Ishikawa (cell line): ENCODE measurements at regions not wholly inside any gene's neighbourhood (a gene's known extent, or its start where the extent isn't known, plus 50 kb on each side); places are given as distances from the start of the nearest gene placed in this dataset.

Source experiments
- CEBPB ChIP-seq: IDR thresholded peaks from 2 replicates; pipeline ENCODE4 v1.6.1; 2012
- CREB1 ChIP-seq: IDR thresholded peaks from 2 replicates; pipeline ENCODE4 v1.6.1; 2012; ENCODE audit warnings: low read depth
- EGR1 ChIP-seq: IDR thresholded peaks from 2 replicates; pipeline ENCODE4 v1.6.1; 2012
- EP300 ChIP-seq: IDR thresholded peaks from 2 replicates; pipeline ENCODE4 v1.6.1; 2012; ENCODE audit warnings: borderline replicate concordance
- FOXM1 ChIP-seq: IDR thresholded peaks from 2 replicates; pipeline ENCODE4 v1.6.1; 2012; ENCODE audit warnings: low read depth, borderline replicate concordance
- MAX ChIP-seq: IDR thresholded peaks from 2 replicates; pipeline ENCODE4 v1.6.1; 2012
- NFIC ChIP-seq: IDR thresholded peaks from 2 replicates; pipeline ENCODE4 v1.6.1; 2012
- RAD21 ChIP-seq: IDR thresholded peaks from 2 replicates; pipeline ENCODE4 v1.6.1; 2012; ENCODE audit warnings: low read depth
- TAF1 ChIP-seq: IDR thresholded peaks from 2 replicates; pipeline ENCODE4 v1.6.1; 2012; ENCODE audit warnings: low read depth, mild to moderate bottlenecking
- TCF12 ChIP-seq: IDR thresholded peaks from 2 replicates; pipeline ENCODE4 v1.6.1; 2012; ENCODE audit warnings: low read depth
- TEAD4 ChIP-seq: IDR thresholded peaks from 2 replicates; pipeline ENCODE4 v1.6.1; 2012
- YY1 ChIP-seq: IDR thresholded peaks from 2 replicates; pipeline ENCODE4 v1.6.1; 2012; ENCODE audit warnings: low read depth
- ZBTB7A ChIP-seq: IDR thresholded peaks from 2 replicates; pipeline ENCODE4 v1.6.1; 2012; ENCODE audit warnings: low read depth
- TF ChIP-seq, protein P1 (sequence below): IDR thresholded peaks from 2 replicates; pipeline ENCODE4 v1.6.1; 2012
- TF ChIP-seq, protein P2 (sequence below): IDR thresholded peaks from 2 replicates; pipeline ENCODE4 v1.6.1; 2012; ENCODE audit warnings: low read depth, mild to moderate bottlenecking

DNA sequence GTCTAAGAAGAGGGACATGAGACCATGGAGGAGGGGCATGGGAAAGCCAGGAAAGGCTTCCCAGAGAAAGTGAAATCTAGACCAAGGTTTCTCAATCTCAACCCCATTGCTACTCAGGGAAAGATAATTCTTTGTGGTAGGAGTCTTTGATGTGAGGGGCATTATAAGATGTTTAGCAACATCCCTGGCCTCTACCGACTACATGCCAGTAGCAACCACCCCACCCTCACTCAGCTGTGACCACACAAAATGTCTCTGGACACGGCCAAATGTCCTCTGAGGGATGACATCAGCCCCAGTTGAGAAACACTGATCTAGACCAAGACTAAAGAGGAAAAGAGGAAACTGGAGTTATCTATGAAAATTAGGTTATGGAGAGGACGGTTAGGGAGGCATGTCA, 298.5 kb upstream of the KIF2A start:
- TF ChIP-seq CREB1 = no peak
- no peak for TF ChIP-seq EP300
- no peak for TF ChIP-seq TAF1
- TF ChIP-seq RAD21 = no peak
- TF ChIP-seq, protein P1, sequence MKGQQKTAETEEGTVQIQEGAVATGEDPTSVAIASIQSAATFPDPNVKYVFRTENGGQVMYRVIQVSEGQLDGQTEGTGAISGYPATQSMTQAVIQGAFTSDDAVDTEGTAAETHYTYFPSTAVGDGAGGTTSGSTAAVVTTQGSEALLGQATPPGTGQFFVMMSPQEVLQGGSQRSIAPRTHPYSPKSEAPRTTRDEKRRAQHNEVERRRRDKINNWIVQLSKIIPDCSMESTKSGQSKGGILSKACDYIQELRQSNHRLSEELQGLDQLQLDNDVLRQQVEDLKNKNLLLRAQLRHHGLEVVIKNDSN = no peak
- no peak for TF ChIP-seq TEAD4
- no peak for TF ChIP-seq EGR1
- TF ChIP-seq NFIC = no peak
- TF ChIP-seq FOXM1 = no peak
- no peak for TF ChIP-seq TCF12
- no peak for TF ChIP-seq YY1
- TF ChIP-seq MAX = no peak
- TF ChIP-seq, protein P2, sequence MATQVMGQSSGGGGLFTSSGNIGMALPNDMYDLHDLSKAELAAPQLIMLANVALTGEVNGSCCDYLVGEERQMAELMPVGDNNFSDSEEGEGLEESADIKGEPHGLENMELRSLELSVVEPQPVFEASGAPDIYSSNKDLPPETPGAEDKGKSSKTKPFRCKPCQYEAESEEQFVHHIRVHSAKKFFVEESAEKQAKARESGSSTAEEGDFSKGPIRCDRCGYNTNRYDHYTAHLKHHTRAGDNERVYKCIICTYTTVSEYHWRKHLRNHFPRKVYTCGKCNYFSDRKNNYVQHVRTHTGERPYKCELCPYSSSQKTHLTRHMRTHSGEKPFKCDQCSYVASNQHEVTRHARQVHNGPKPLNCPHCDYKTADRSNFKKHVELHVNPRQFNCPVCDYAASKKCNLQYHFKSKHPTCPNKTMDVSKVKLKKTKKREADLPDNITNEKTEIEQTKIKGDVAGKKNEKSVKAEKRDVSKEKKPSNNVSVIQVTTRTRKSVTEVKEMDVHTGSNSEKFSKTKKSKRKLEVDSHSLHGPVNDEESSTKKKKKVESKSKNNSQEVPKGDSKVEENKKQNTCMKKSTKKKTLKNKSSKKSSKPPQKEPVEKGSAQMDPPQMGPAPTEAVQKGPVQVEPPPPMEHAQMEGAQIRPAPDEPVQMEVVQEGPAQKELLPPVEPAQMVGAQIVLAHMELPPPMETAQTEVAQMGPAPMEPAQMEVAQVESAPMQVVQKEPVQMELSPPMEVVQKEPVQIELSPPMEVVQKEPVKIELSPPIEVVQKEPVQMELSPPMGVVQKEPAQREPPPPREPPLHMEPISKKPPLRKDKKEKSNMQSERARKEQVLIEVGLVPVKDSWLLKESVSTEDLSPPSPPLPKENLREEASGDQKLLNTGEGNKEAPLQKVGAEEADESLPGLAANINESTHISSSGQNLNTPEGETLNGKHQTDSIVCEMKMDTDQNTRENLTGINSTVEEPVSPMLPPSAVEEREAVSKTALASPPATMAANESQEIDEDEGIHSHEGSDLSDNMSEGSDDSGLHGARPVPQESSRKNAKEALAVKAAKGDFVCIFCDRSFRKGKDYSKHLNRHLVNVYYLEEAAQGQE = no peak

DNA sequence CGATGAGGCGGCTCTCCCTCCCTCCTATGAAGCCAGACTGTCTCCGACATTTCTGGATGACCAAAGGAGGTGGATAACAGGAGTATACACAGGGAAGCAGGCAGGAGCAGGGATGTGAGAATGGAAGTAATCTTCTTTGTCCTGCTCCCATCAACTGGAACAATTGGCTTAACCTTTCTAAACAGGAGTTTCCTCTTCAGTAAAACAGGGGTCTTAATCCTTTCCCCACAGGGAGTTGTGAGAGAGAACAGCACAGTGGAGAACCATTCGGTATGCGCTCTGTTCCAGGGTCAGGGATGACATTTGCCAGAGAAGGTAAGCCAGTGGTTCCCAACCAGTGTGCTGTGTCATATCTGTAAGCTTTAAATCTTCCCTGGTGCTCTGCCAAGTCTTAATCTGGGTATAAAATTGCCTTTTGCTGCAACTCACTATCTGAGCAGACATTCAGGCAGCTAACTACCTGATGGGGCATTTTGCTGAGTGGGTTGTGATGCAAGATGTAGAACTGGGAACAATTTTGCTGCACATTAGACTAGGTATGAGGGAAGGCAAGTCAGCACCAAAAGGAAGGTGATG, 294.8 kb upstream of the KIF2A start:
- TF ChIP-seq TEAD4 (no peak), CEBPB (no peak), TAF1 (no peak), RAD21 (no peak), CREB1 (no peak), EGR1 (no peak), TCF12 (no peak), FOXM1 (no peak), EP300 (no peak), MAX (no peak)
- TF ChIP-seq, protein P1 = no peak
- TF ChIP-seq, protein P2 = no peak

GRCh38 chr5:62017092-62017491, 288.9 kb upstream of the KIF2A start:
- TF ChIP-seq EGR1 = no peak
- TF ChIP-seq, protein P1 = no peak
- no peak for TF ChIP-seq FOXM1
- TF ChIP-seq, protein P2 = no peak
- no peak for TF ChIP-seq CEBPB
- TF ChIP-seq EP300 = no peak
- TF ChIP-seq TCF12 = no peak
- no peak for TF ChIP-seq TEAD4
- TF ChIP-seq MAX = no peak
- TF ChIP-seq TAF1 = no peak
- TF ChIP-seq ZBTB7A = no peak

DNA sequence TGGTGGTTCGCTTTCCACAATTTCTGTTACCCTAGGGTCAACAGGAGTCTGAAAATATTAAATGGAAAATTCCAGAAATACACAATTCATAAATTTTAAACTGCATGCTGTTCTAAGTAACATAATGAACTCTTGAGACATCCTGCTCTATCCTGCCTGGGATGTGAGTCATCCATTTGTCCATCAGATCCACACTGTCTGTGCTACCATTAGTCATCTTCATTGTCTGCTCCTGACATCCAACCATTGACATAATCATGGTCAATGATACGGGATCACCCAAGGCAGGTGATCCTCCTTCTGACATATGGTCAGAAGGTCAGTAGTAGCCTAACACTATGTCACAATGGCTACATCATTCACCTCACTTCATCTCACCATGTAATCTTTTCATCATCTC, 276.7 kb upstream of the KIF2A start:
- TF ChIP-seq NFIC (no peak), FOXM1 (no peak), TEAD4 (no peak), MAX (no peak), TCF12 (no peak), EGR1 (no peak), CEBPB (no peak), RAD21 (no peak)
